ENCODE measurements at regions not wholly inside any gene's neighbourhood (a gene's known extent, or its start where the extent isn't known, plus 50 kb on each side); places are given as distances from the start of the nearest gene placed in this dataset.
"Not testable (repeated sequence)": the region's sequence is repeated elsewhere in the genome, so short reads cannot be mapped to it uniquely, and the experiment has no call there.

- DNase-seq (ENCODE audit: low spot score in 2 of 2); ATAC-seq (ENCODE audit: low read depth); H3K27me3 Mint-ChIP-seq; H3K9me3 Mint-ChIP-seq; H3K4me1 Mint-ChIP-seq; H3K36me3 Mint-ChIP-seq; H3K27ac Mint-ChIP-seq; H3K4me3 Mint-ChIP-seq: not testable (repeated sequence)
These were observed 374.7 kb downstream of the BRD1 start for GRCh38 chr22:49453019-49453418.

GRCh38 chr22:49452362-49452946, 375.2 kb downstream of the BRD1 start:
- no peak overlapping the region for H3K4me3 Mint-ChIP-seq
- no peaks in the 10 kb centered on the region for H3K9me3 Mint-ChIP-seq
- peaks cover 10% of the 10 kb centered on the region for H3K27me3 Mint-ChIP-seq
- ATAC-seq (ENCODE audit: low read depth) (no peak), DNase-seq (ENCODE audit: low spot score in 2 of 2) (no peak)
- peaks cover 2% of the 10 kb centered on the region for H3K36me3 Mint-ChIP-seq
- H3K4me1 Mint-ChIP-seq: peaks cover 7% of the 10 kb centered on the region
- no peak overlapping the region for H3K27ac Mint-ChIP-seq

GRCh38 chr22:49451070-49451840, 376.4 kb downstream of the BRD1 start:
- peaks cover 3% of the 10 kb centered on the region for H3K36me3 Mint-ChIP-seq
- H3K4me1 Mint-ChIP-seq: peaks cover 7% of the 10 kb centered on the region
- H3K4me3 Mint-ChIP-seq: no peak overlapping the region
- DNase-seq (ENCODE audit: low spot score in 2 of 2): no peak
- no peak for ATAC-seq (ENCODE audit: low read depth)
- peaks cover 12% of the 10 kb centered on the region for H3K27me3 Mint-ChIP-seq
- no peak overlapping the region for H3K27ac Mint-ChIP-seq
- no peaks in the 10 kb centered on the region for H3K9me3 Mint-ChIP-seq

- Mint-ChIP-seq H3K36me3 (peaks cover 3% of the 10 kb centered on the region), H3K27me3 (peaks cover 12% of the 10 kb centered on the region), H3K4me1 (peaks cover 8% of the 10 kb centered on the region), H3K27ac (no peak overlapping the region), H3K9me3 (no peaks in the 10 kb centered on the region), H3K4me3 (no peak overlapping the region)
- DNase-seq (ENCODE audit: low spot score in 2 of 2) (no peak), ATAC-seq (ENCODE audit: low read depth) (no peak)
These were observed 377.2 kb downstream of the BRD1 start for GRCh38 chr22:49450498-49450897.

GRCh38 chr22:49449811-49450446, 377.7 kb downstream of the BRD1 start:
- Mint-ChIP-seq H3K36me3 (peaks cover 5% of the 10 kb centered on the region), H3K9me3 (no peaks in the 10 kb centered on the region), H3K4me1 (peaks cover 12% of the 10 kb centered on the region), H3K27ac (no peak overlapping the region), H3K4me3 (no peak overlapping the region), H3K27me3 (peaks cover 12% of the 10 kb centered on the region)
- ATAC-seq (ENCODE audit: low read depth): no peak
- DNase-seq (ENCODE audit: low spot score in 2 of 2): no peak

GRCh38 chr22:49449377-49449776, 378.3 kb downstream of the BRD1 start:
- Mint-ChIP-seq H3K27me3 (peaks cover 13% of the 10 kb centered on the region), H3K27ac (no peak overlapping the region), H3K9me3 (no peaks in the 10 kb centered on the region), H3K36me3 (peaks cover 8% of the 10 kb centered on the region), H3K4me1 (peaks cover 16% of the 10 kb centered on the region), H3K4me3 (no peak overlapping the region)
- no peak for ATAC-seq (ENCODE audit: low read depth)
- DNase-seq (ENCODE audit: low spot score in 2 of 2): no peak

- Mint-ChIP-seq H3K27me3 (peaks cover 13% of the 10 kb centered on the region), H3K27ac (no peak overlapping the region), H3K9me3 (no peaks in the 10 kb centered on the region), H3K36me3 (peaks cover 7% of the 10 kb centered on the region), H3K4me3 (no peak overlapping the region), H3K4me1 (peaks cover 16% of the 10 kb centered on the region)
- ATAC-seq (ENCODE audit: low read depth) (no peak), DNase-seq (ENCODE audit: low spot score in 2 of 2) (no peak)
These were observed 379.1 kb downstream of the BRD1 start for GRCh38 chr22:49448526-49448925.

- H3K9me3 Mint-ChIP-seq: no peaks in the 10 kb centered on the region
- no peak overlapping the region for H3K4me3 Mint-ChIP-seq
- ATAC-seq (ENCODE audit: low read depth): no peak
- peaks cover 13% of the 10 kb centered on the region for H3K27me3 Mint-ChIP-seq
- H3K27ac Mint-ChIP-seq: no peak overlapping the region
- H3K36me3 Mint-ChIP-seq: peaks cover 7% of the 10 kb centered on the region
- DNase-seq (ENCODE audit: low spot score in 2 of 2): no peak
- H3K4me1 Mint-ChIP-seq: peaks cover 16% of the 10 kb centered on the region
These were observed 379.8 kb downstream of the BRD1 start for GRCh38 chr22:49447837-49448236.

- no peak overlapping the region for H3K27ac Mint-ChIP-seq
- H3K4me3 Mint-ChIP-seq: no peak overlapping the region
- DNase-seq (ENCODE audit: low spot score in 2 of 2) (no peak), ATAC-seq (ENCODE audit: low read depth) (no peak)
- no peaks in the 10 kb centered on the region for H3K9me3 Mint-ChIP-seq
- H3K27me3 Mint-ChIP-seq: peaks cover 13% of the 10 kb centered on the region
- H3K4me1 Mint-ChIP-seq: peaks cover 16% of the 10 kb centered on the region
- H3K36me3 Mint-ChIP-seq: peaks cover 7% of the 10 kb centered on the region
These were observed 380.6 kb downstream of the BRD1 start for GRCh38 chr22:49446759-49447710.

GRCh38 chr22:49446145-49446758, 381.4 kb downstream of the BRD1 start:
- Mint-ChIP-seq H3K9me3 (no peaks in the 10 kb centered on the region), H3K27me3 (peaks cover 13% of the 10 kb centered on the region), H3K4me1 (peaks cover 16% of the 10 kb centered on the region), H3K36me3 (peaks cover 7% of the 10 kb centered on the region), H3K27ac (no peak overlapping the region), H3K4me3 (no peak overlapping the region)
- no peak for DNase-seq (ENCODE audit: low spot score in 2 of 2)
- no peak for ATAC-seq (ENCODE audit: low read depth)

- ATAC-seq (ENCODE audit: low read depth) (no peak), DNase-seq (ENCODE audit: low spot score in 2 of 2) (no peak)
- no peak overlapping the region for H3K4me3 Mint-ChIP-seq
- H3K4me1 Mint-ChIP-seq: peaks cover 13% of the 10 kb centered on the region
- H3K36me3 Mint-ChIP-seq: peaks cover 17% of the 10 kb centered on the region
- H3K27me3 Mint-ChIP-seq: peaks cover 11% of the 10 kb centered on the region
- no peak overlapping the region for H3K27ac Mint-ChIP-seq
- peaks cover 2% of the 10 kb centered on the region for H3K9me3 Mint-ChIP-seq
These were observed 382.9 kb downstream of the BRD1 start for GRCh38 chr22:49444781-49445180.

GRCh38 chr22:49440931-49441330, 386.7 kb downstream of the BRD1 start:
- DNase-seq (ENCODE audit: low spot score in 2 of 2) (no peak), ATAC-seq (ENCODE audit: low read depth) (no peak)
- no peak overlapping the region for H3K27ac Mint-ChIP-seq
- no peak overlapping the region for H3K4me3 Mint-ChIP-seq
- peaks cover 2% of the 10 kb centered on the region for H3K9me3 Mint-ChIP-seq
- peaks cover 2% of the 10 kb centered on the region for H3K27me3 Mint-ChIP-seq
- H3K36me3 Mint-ChIP-seq: peaks cover 27% of the 10 kb centered on the region
- H3K4me1 Mint-ChIP-seq: peaks cover 9% of the 10 kb centered on the region

GRCh38 chr22:49439373-49439772, 388.3 kb downstream of the BRD1 start:
- H3K4me3 Mint-ChIP-seq: no peak overlapping the region
- no peak overlapping the region for H3K27ac Mint-ChIP-seq
- H3K9me3 Mint-ChIP-seq: peaks cover 2% of the 10 kb centered on the region
- peaks cover 29% of the 10 kb centered on the region for H3K36me3 Mint-ChIP-seq
- no peaks in the 10 kb centered on the region for H3K4me1 Mint-ChIP-seq
- DNase-seq (ENCODE audit: low spot score in 2 of 2): no peak
- ATAC-seq (ENCODE audit: low read depth): no peak
- H3K27me3 Mint-ChIP-seq: no peaks in the 10 kb centered on the region
